GM23338 (cell line): ENCODE measurements at regions not wholly inside any gene's neighbourhood (a gene's known extent, or its start where the extent isn't known, plus 50 kb on each side); places are given as distances from the start of the nearest gene placed in this dataset.

Experiments used
- ATAC-seq: fragments of 200-7000 bp; cut with Tn5 transposase; 3 replicates; pipeline ENCODE4 v1.9.1; 2020
- DNase-seq: peaks from one replicate; pipeline ENCODE4 v3.0.0-alpha.2; 2015; ENCODE audit warnings: low spot score
- H2AFZ ChIP-seq: fragments of 200-600 bp; sonication (generic); 2 replicates; pipeline ENCODE4 v1.8.0; 2016; ENCODE audit warnings: antibody characterized with exemption, mild to moderate bottlenecking, moderate library complexity
- H3F3A ChIP-seq: fragments of 200-600 bp; sonication (generic); replicated peaks from 2 replicates; pipeline ENCODE4 v1.8.0; 2017; ENCODE audit warnings: antibody characterized with exemption, mixed run types, low read depth
- H3K27ac ChIP-seq: fragments of 200-600 bp; sonication (generic); 2 replicates; pipeline ENCODE4 v1.6.1; 2016; ENCODE audit warnings: low read depth
- H3K27me3 ChIP-seq: fragments of 200-600 bp; sonication (generic); 2 replicates; pipeline ENCODE4 v1.8.0; 2016; ENCODE audit warnings: mild to moderate bottlenecking, mixed run types, moderate library complexity; ENCODE audit not compliant: insufficient read depth
- H3K36me3 ChIP-seq: fragments of 200-600 bp; sonication (generic); 2 replicates; pipeline ENCODE4 v1.8.0; 2016; ENCODE audit warnings: mild to moderate bottlenecking; ENCODE audit not compliant: insufficient read depth
- H3K4me1 ChIP-seq: fragments of 200-600 bp; sonication (generic); 2 replicates; pipeline ENCODE4 v1.8.0; 2016; ENCODE audit warnings: mild to moderate bottlenecking, moderate library complexity; ENCODE audit not compliant: insufficient read depth
- H3K4me2 ChIP-seq: fragments of 200-600 bp; sonication (generic); 2 replicates; pipeline ENCODE4 v1.7.1; 2017; ENCODE audit warnings: mixed run types
- H3K4me3 ChIP-seq: fragments of 200-600 bp; sonication (generic); 2 replicates; pipeline ENCODE4 v1.6.1; 2016; ENCODE audit warnings: mixed run types
- H3K79me2 ChIP-seq: fragments of 200-600 bp; sonication (generic); replicated peaks from 2 replicates; pipeline ENCODE4 v1.8.0; 2017; ENCODE audit warnings: mild to moderate bottlenecking; ENCODE audit not compliant: insufficient read depth
- H3K9me2 ChIP-seq: fragments of 200-600 bp; sonication (generic); 2 replicates; pipeline ENCODE4 v1.8.0; 2017; ENCODE audit not compliant: insufficient read depth
- H4K20me1 ChIP-seq: fragments of 200-600 bp; sonication (generic); replicated peaks from 2 replicates; pipeline ENCODE4 v1.8.0; 2017; ENCODE audit warnings: mild to moderate bottlenecking; ENCODE audit not compliant: insufficient read depth
- H3K27ac Mint-ChIP-seq: 2 replicates; pipeline ENCODE4 v1.8.0; 2020; ENCODE audit warnings: inconsistent platforms, mild to moderate bottlenecking, moderate library complexity, mixed read lengths
- H3K27me3 Mint-ChIP-seq: 3 replicates; pipeline ENCODE4 v1.8.0; 2022; ENCODE audit warnings: low read depth, mild to moderate bottlenecking, moderate library complexity, mixed read lengths, inconsistent platforms; ENCODE audit not compliant: insufficient read depth, poor library complexity
- H3K36me3 Mint-ChIP-seq: 3 replicates; pipeline ENCODE4 v1.8.0; 2021; ENCODE audit warnings: low read depth, mild to moderate bottlenecking, inconsistent platforms, moderate library complexity, mixed read lengths
- H3K4me1 Mint-ChIP-seq: 3 replicates; pipeline ENCODE4 v1.8.0; 2020; ENCODE audit warnings: mild to moderate bottlenecking, inconsistent platforms, mixed read lengths
- H3K4me3 Mint-ChIP-seq: 3 replicates; pipeline ENCODE4 v1.8.0; 2021; ENCODE audit warnings: moderate library complexity, mild to moderate bottlenecking, inconsistent platforms, mixed read lengths
- H3K9me3 Mint-ChIP-seq: 3 replicates; pipeline ENCODE4 v1.8.0; 2020; ENCODE audit warnings: moderate library complexity, mild to moderate bottlenecking, inconsistent platforms, mixed read lengths
- ETS1 ChIP-seq: IDR thresholded peaks from 2 replicates; pipeline ENCODE4 v1.6.1; 2016; ENCODE audit warnings: antibody characterized with exemption
- JUNB ChIP-seq: IDR thresholded peaks from one replicate; pipeline ENCODE4 v1.6.1; 2016; ENCODE audit warnings: antibody characterized with exemption; ENCODE audit not compliant: unreplicated experiment
- NANOG ChIP-seq: IDR thresholded peaks from 2 replicates; pipeline ENCODE4 v1.6.1; 2016; ENCODE audit warnings: antibody characterized with exemption, borderline replicate concordance
- REST ChIP-seq: IDR thresholded peaks from one replicate; pipeline ENCODE4 v1.6.1; 2018; ENCODE audit warnings: antibody characterized with exemption; ENCODE audit not compliant: unreplicated experiment
- STAT1 ChIP-seq: IDR thresholded peaks from one replicate; pipeline ENCODE4 v1.6.1; 2016; ENCODE audit warnings: antibody characterized with exemption; ENCODE audit not compliant: unreplicated experiment
- ZNF462 ChIP-seq: fragments of 250-450 bp; sonication (Bioruptor Pico); IDR thresholded peaks from 2 replicates; pipeline ENCODE4 v1.5.0; 2020; ENCODE audit warnings: mild to moderate bottlenecking, moderate library complexity

GRCh38 chr11:37557990-37558389 is 960.0 kb upstream of the RAG2 start:
- H2AFZ ChIP-seq = no peak overlapping the region
- TF ChIP-seq REST (no peak), JUNB (no peak), ETS1 (no peak), NANOG (no peak), STAT1 (no peak), ZNF462 (no peak)
- no peaks in the 10 kb centered on the region for H3K9me2 ChIP-seq
- no peak overlapping the region for H3K27ac ChIP-seq
- H3K4me2 ChIP-seq = no peak overlapping the region
- DNase-seq (no peak), ATAC-seq (no peak)
- no peaks in the 10 kb centered on the region for H3K4me1 ChIP-seq
- H3K27me3 Mint-ChIP-seq = no peaks in the 10 kb centered on the region
- H3F3A ChIP-seq = no peaks in the 10 kb centered on the region
- no peak overlapping the region for H3K27ac Mint-ChIP-seq
- H3K4me1 Mint-ChIP-seq = no peaks in the 10 kb centered on the region
- H3K79me2 ChIP-seq = no peaks in the 10 kb centered on the region
- no peaks in the 10 kb centered on the region; the same call in 2 of the 3 replicates for H3K9me3 Mint-ChIP-seq
- no peaks in the 10 kb centered on the region for H3K27me3 ChIP-seq
- no peaks in the 10 kb centered on the region for H4K20me1 ChIP-seq
- H3K4me3 ChIP-seq = no peak overlapping the region
- no peak overlapping the region for H3K4me3 Mint-ChIP-seq
- H3K36me3 Mint-ChIP-seq = no peaks in the 10 kb centered on the region
- H3K36me3 ChIP-seq = 0 out of 2 replicates have a peak, but pooled peaks cover 3% of the 10 kb centered on the region
